HG02623 (cell line): ENCODE measurements at regions not wholly inside any gene's neighbourhood (a gene's known extent, or its start where the extent isn't known, plus 50 kb on each side); places are given as distances from the start of the nearest gene placed in this dataset.

Experiments used
- ATAC-seq: cut with Tn5 transposase; IDR thresholded peaks from one replicate; pipeline ENCODE4 v1.9.1; 2021; ENCODE audit warnings: moderate library complexity; ENCODE audit not compliant: unreplicated experiment

DNA sequence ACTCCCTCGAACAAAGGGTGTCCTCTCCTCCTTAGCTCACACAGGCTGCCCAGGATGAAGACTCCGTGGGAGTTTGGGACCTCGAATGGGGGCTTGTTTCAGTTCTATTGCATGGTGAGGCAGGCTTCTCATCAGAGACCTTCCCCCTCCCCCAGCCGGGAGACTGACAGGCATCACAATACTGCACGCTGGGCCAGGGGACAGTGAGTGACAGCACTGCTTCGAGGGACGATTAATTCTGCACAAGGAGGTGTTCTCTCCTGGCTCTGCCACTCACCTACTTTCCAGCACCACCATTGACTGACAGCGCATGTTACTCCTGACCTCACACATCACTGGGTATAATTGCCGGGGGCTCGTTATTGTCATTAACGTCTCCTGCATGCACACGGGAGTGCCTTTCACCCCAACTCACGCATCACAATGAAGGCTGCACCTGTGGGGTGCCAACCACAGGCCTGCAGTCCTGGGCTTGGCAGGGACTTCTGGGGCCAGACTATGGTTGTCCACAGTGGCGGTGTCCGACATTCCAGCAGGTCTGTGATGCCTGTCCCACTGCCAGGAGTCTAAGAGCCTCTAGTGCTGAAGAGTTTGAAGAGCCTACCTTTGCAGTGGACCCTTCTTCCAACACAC lies 412.2 kb upstream of the TSHZ3 start:
- ATAC-seq: no peak

DNA sequence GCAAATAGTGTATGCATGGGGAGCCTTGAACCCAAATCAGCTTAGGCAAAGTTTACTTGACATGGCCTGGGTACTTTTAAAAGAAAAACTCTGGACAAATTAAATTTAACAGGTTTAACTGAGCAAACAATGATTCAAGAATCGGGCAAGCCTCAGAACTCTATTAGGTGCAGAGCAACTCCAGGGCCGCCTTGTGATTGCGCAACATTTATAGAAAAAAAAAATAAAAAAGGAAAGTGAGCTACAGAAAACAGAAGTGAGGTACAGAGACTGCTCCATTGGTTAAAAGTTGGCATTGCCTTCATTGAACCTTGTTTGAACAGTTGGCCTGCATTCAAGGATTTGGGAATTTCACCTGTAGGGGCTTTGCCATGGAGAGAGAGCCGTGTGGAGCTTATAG lies 421.0 kb upstream of the TSHZ3 start:
- ATAC-seq: no peak

DNA sequence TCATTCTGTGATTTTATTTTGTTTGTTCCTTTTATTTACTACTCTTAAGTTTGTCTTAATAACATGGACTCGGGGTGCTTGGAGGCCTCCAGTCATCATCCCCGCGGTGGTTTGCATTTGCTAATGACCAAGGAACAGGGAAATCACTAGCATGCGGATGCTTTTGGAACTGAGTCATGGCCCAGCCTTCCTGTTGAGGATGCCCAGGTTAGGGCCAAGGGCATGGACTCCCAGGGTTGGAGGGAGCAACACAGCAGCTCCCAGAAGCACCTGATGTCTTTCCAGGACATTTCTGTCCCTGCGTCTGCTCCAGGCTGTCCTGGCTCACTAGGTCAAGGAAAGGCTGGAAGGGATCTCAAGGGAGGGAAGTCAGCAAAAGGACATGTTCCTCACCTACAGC lies 423.7 kb upstream of the TSHZ3 start:
- no peak for ATAC-seq

DNA sequence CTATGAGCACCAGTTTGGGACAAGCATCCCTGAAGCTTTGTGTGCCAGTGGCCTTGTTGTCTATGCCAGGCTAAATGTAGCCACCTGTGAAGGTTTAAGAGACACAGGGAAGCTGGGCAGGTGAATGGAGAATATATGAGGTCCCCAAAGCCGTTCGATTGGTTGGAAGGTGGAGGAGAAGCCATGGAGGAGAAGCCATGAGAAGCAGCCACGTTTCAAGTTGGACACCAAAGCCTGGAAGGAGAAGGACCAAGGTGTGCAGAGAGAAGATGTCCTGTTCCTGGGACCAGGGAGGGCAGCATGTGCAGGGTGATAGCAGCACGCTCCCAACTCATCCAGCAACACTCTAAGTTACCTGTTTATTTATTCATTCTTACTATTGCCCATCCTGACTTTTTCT lies 432.3 kb upstream of the TSHZ3 start:
- no peak for ATAC-seq

DNA sequence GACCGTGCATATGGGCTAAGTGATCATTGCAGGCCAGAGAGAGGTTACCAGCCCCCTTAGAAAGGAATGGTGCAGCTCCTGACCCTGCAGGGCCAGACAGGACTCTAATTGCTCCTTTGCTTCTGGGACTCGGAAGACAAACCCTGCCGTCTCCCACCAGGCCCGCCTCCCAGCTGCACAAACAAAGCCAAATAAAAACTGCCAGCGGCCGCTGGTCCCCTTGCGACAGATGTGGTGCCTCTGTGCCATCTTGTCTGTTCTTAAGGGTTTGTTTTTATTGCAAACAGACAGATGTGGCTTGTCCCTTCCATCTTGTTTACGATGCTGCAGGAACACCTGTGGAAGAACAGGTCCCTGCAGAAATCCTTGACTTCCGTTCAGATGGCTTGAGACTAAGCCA lies 434.4 kb upstream of the TSHZ3 start:
- no peak for ATAC-seq

DNA sequence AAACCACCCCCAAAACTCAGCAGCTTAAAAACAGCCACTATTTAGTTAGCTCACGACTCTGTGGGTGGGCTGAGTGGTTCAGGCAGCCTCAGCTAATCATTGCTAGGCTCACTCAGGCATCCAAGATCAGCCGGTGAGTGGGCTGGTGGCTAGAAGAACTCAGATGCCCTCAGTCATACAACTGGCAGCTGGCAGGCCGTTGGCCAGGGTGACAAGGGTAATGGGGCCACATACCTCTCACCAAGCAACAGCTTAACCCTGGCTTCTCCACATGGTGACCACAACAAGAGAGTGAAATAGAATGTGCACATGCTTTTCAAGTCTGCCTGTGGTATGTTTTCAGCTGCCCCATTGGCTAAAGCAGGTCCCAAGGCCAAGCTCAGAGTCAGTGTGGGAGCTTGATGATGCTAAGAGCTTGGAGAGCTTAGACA lies 435.4 kb upstream of the TSHZ3 start:
- ATAC-seq: no peak

DNA sequence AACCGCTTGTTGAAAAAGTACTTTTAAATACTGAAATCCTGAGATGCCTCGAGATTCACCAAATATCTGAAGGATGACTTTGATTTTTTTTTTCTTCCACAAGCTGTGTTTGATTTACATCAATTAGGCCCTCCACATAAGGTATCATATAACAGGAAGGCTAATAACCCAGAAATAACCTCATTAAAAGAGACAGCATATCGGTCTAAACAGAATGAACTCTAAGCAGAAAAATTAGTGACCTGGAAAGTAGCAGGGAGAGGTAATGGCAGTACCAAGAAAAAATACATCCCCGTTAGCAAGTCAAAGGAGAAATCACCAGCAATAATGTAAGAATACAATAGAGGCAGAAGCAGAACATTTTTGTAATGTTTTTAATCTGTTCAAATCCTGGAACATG lies 452.4 kb upstream of the TSHZ3 start:
- no peak for ATAC-seq

DNA sequence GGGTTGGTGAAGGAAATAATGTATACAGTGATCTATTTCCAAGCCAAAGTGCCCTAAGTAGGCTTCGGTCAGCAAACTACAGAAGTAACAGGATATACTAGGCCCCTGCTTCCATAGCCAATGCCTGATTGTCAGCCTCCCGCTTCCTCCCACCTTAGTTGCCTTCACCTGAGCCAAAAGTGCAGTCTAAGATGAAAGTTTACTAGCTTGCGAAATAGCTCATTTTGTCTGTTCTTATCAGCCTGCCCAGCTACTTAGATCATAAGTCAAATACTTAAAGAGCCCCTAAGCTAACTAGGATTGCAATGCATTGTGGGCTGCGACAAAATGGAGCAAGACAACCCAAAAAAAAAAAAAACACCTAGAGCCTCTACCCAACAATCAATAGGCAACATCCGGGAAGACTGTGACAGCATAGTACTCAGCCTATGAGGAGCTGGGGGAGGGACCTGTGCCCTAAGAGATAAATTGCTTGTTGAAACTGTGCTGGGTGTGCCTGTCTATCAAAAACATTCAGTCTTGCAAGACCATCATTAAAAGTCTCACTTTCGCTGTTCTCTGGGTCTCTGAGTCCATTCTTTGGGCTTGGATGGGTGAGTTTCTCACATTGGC lies 454.7 kb upstream of the TSHZ3 start:
- ATAC-seq: no peak

DNA sequence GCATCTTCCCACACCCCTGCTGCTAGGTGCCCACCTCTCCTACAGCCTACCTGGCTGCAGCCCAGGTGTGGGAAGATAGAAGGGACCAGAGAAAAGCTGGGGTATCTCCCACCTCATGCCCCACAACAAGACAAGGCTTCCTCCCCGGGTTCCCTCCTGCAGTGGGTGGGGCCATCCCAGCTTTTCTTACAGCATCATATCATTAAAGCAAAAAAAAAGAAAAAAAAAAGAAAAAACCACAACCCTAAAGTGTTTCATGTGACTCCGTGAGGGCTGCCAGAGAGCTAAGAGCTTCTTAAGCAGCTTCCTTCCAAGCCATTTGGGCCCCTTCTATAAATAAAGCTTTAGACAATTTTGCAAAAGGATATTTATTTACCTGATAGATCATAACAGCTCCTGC lies 455.4 kb upstream of the TSHZ3 start:
- ATAC-seq: no peak

DNA sequence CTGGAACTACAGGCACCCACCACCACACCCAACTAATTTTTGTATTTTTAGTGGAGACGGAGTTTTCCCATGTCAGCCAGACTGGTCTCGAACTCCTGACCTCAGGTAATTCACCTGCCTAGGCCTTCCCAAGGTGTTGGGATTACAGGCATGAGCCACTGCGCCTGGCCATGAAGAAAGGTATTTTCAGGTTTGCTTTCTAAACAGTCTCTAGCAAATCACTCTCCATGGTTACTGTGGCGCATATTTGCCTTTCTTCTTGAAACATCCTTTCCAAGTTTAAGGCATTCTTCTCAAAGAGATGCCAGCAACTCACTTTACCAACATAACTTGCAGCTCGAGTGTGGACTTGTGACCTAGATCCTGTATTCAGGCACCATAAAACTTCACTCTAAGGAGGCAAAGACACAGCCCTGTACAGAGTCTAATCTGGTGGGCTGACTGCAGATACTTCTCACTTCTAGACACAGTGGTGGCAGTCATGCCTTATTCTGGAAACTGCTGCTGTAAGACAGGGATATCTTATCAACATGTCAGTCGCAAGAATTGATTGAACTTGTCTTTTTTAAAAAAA lies 461.4 kb upstream of the TSHZ3 start:
- no peak for ATAC-seq

DNA sequence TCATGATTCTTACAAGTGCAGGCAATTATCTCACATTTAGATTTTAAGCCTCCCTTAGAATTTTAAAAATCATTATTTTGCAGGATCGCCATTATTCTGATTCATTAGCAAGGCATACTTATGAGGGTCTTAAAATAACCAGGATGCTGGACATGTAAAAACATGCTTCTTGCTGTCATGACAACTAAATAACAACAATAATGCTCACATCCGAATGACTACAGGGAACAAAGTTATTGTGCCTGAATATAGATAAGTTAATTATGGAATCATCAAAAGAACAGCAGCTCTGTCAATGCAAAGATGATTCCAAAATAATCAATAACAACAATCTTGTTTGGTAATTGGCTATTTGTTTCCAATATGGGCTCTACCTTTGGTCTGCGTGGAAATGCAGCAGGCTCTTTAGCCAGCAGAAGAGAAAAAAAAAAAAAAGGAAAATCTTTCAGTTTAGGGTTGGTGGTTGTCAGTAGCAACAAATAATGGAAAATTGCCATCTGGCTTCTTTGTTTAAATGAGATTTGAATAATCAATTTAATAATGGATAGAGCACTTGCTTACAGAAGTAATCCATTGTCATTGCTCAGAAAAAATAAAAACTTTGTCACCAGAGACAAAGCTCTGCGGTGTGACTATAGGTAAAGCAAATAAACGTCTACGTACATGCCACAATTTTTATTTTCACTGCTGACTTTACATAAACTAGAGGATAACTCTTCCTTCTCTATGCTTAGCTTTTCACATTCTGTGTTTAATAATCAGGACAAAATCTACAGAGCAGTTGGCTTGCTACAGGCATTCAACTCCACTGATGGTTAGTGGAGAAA lies 468.9 kb upstream of the TSHZ3 start:
- ATAC-seq: no peak

DNA sequence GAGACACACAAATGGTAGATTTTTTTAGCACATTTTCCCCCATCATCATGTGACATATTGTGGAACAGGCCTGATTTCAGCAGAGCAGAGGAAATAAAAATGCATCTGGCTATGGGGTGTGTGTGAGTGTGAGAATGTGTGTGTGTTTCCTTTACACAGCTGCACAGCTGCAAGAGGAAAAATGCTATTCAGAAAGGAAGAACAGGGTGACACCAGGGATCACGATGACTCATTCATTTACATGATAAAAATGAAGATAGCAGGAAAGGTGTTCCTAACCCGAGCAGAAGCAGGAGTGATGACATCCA lies 469.5 kb upstream of the TSHZ3 start:
- no peak for ATAC-seq

DNA sequence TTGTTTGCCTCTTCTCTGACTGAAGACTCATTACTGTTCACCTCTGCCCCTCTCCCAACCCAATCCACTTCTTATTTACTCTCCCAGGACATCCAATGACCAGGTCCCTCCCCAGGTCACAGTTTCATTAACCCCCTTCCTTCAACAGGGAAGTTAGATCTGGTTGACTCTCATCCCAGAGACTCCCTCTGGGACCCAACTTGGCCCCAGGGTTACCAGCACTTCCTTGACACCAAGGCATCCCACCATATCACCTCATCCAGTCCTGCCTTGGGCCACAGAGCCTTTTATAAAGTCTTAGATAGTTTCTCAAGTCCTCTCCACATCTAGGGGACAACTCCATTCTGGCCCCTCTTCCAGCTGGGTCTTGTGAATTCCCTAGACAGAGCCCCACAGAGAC lies 470.6 kb upstream of the TSHZ3 start:
- ATAC-seq: no peak

DNA sequence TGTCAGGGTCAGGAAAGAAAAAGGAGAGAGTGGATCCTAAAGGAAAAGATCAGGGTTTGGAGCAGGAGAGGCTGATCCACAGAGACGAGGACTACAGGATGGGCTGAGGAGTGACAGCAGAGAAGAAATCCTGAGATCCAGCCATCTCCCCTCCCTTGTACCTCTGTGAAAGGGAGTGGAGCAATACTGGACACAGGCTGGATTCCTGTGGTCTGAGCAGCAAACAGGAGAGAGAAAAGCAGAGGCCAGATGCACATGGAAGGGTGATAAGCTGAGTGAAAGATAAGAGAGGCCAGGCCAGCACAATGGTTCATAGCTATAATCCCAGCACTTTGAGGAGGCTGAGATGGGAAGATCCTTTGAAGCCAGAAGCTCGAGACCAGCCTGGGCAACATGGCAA lies 472.1 kb upstream of the TSHZ3 start:
- ATAC-seq: no peak

DNA sequence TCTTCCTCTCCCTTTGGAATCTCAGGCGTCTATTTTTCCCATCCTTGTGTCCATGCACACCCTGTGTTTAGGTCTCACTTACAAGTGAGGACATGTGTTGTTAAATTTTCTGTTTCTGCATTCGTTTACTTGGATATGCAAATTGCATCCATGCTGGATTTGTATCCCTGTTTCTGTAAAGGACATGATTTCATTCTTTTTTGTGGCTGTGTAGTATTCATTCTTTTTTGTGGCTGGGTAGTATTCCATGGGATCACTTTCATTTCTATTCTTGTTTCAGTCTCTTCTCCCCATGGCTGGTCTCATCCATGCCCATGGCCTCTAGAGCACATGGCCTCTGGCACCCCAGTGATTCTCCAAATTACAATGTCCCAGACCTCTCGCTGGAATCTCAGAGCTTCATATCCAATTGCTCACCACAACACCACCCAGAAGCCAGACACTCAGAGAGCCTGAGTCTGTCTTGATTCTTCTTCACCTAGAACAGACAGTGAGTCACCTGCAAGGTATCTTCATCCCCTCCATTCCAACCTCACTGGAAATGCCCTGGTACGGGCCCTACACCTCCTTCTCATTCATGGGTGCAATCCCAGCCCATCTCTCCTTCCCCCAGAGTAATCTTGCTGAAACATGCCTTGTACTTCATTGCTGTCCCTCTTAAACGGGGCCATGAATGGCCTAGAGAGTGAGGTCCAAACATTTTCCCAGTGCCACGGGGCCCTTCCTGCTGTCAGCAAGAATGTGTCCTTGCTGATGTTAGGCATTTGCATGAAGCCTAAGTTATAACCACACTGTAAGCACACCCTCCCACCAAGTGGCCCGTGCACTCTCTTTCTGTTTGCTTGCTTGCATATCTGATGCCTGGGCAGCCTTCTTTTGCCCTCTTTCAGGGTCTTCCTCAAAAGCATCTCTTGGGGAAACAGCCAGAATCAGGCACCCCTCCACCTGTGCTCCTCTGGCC lies 476.2 kb upstream of the TSHZ3 start:
- ATAC-seq: no peak

DNA sequence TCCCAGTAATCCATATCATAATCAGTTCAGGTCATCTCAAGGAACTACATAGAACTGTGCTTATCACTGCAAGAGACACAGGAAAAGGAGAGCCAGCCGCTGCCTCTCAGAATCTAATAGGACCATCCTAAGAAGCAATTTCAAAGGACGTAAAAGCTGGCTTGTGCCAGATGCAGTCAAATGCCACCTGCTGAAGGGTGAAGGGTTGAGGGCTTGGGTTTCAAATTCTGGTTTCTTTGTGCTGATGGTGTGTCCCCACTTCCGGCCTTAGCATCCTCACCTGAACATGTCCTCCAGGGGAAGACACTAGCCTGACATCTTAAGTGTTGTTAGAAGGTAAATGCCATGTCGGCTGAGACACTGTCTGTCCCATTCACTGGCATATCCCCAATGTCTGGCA lies 477.1 kb upstream of the TSHZ3 start:
- no peak for ATAC-seq

DNA sequence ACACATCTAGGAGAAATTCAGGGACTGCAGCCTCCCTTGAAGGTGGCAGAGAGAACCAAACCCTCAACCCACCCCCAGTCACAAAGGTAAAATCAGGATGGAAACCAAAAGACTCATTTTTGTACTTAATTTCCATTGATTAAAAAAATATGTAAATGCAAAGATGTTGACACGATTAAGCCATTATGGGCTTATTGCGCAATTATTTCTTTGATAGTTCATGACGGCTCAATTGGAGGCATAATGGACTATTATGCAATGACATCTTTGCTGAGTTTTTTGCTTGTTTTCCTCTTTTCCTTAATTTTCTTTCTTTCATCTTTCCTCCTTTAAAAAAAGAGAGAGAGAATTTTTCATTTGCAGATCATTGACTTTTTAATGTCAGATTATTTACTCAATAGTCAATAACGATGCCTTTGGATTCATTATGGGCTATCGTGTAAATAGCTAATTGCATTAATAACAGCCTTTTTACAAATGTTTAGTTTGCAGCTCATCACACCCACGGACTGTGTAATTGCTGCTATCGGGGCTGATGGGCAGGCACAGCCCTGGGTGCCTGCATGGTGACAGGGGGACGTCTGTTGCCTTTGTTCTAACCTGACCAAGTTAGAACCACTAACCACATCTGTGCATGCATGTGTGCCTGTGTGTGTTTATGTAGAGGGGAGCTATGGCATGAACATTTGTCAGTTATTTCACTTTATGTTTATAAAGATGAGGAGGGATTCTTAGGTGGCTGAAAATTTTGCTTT lies 482.4 kb upstream of the TSHZ3 start:
- no peak for ATAC-seq

DNA sequence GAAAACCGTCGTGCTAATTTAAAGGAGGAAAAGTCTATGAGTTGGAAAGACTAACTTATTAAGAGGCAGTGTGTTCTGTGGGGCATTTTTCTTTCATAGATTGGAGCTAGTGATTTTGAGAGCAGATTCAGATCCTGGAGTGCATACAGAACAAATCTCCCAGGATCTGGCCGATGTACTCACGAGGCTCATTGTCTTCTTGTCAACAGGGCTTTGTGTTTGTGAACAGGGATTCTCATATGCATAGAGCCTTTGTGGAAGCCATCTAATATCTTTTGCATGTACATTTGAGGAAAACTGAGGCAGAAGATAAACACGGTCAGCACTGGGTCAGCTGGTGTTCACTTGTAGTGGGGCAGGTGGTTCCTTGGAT lies 482.9 kb upstream of the TSHZ3 start:
- ATAC-seq: no peak

DNA sequence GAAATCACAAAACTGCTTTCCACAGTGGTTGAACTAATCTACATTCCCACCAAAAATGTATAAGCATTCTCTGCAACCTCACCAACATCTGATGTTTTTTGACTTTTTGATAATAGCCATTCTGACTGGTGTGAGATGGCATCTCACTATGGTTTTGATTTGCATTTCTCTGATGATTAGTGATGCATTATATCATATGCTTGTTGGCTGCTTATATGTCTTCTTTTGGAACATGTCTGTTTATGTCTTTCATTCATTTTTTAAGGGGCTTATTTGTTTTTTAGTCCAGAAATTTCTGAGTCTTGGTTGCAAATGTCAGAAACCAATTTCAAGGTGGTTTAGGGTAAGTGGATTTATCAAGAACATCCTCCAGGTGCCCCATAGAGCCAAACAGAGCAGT lies 484.8 kb upstream of the TSHZ3 start:
- ATAC-seq: no peak

DNA sequence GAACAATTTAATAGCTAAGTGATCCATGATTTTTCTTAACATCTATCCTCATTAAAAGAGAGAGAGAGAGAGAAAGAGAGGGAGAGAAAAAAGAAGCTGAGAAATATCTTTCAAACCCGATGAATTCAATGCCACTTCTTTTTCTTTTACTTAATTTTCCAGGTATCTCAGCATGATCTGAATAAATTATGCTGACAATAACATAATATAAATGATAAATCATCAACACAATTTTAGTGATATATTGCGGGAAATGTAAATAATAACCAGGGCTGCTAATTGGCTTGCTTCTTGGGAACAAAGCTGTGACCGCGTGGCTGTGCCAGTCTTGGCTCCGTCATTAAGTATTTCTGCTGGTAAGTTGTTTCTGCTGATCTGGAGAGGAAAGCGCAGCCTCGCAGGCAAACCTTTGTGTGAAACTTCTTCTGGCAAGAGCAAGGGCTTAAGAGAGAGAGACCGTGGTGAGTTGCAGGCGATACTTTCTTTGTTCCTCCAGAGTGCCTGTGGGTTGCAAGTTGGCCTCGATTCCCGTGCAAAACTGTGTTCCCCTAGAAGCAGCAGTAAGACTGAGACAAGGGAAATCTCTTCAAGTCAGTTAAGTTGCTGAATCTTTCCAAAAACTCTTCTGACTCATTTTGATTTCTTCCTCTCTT lies 489.1 kb upstream of the TSHZ3 start:
- no peak for ATAC-seq
